NCI-H187 treated with DMSO at 0.1 percent for 48 hours (cell line): ENCODE measurements at regions not wholly inside any gene's neighbourhood (a gene's known extent, or its start where the extent isn't known, plus 50 kb on each side); places are given as distances from the start of the nearest gene placed in this dataset.

Experiments used
- DNase-seq: peaks from one replicate; lab custom pipeline; 2025; lab: John Stamatoyannopoulos, UW

DNA sequence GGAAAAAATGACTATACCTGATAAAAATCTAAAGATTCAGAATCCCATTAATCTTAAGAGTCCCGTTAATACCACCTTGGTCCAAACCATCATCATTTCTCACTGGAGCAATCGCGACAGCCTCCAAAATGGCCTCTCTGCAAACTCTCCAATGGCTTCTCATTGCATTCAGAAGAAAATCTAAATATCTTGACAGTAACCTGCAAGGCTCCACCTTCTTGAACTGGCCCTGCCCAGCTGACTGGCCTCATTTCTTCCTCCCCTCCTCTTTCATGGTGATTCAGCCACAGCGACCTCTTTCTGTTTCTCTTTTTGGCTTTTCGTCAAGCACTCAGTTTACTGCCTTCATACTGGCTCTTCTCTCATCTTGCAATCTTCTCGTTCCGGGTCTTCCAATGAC lies 56.2 kb upstream of the GPRIN3 start:
- no peak for DNase-seq

- DNase-seq = no peak
Measured at GRCh38 chr4:89358935-89359638, 51.5 kb upstream of the GPRIN3 start.

GRCh38 chr4:89357787-89358186 lies 50.2 kb upstream of the GPRIN3 start:
- DNase-seq = no peak
